ENCODE measurements at regions not wholly inside any gene's neighbourhood (a gene's known extent, or its start where the extent isn't known, plus 50 kb on each side); places are given as distances from the start of the nearest gene placed in this dataset.
A peak's percentile ranks its signal among the peaks of the same experiment; 100 is the strongest.

DNA sequence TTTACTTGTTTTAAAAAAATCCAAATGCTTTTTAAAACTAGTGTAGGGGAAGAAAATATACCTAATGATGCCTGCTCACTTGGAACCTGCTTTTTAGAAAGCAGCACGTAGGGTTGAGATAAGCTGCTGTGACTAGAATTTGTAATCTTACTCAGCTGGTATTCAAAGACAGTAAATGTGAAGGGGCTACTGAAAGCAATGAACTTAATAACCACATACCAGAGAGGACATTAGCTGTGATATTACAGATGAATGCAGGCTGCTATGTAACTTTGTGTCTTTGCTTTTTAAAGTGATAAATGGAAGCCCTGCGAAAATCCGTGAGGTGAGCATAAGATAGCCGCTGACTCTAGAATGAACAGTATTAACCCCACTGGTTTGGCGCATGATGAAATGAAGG lies 124.1 kb downstream of the TRIML1 start:
- Mint-ChIP-seq H3K9me3 (ENCODE audit: low read depth) (peaks cover 6% of the 10 kb centered on the region), H3K36me3 (ENCODE audit: insufficient read depth) (no peaks in the 10 kb centered on the region), H3K27me3 (no peaks in the 10 kb centered on the region), H3K4me3 (ENCODE audit: low read depth) (no peak overlapping the region), H3K27ac (no peak overlapping the region), H3K4me1 (ENCODE audit: low read depth) (peaks cover 6% of the 10 kb centered on the region)
- no peak for DNase-seq (ENCODE audit: low spot score, unreplicated experiment)
- TF ChIP-seq, protein P1, sequence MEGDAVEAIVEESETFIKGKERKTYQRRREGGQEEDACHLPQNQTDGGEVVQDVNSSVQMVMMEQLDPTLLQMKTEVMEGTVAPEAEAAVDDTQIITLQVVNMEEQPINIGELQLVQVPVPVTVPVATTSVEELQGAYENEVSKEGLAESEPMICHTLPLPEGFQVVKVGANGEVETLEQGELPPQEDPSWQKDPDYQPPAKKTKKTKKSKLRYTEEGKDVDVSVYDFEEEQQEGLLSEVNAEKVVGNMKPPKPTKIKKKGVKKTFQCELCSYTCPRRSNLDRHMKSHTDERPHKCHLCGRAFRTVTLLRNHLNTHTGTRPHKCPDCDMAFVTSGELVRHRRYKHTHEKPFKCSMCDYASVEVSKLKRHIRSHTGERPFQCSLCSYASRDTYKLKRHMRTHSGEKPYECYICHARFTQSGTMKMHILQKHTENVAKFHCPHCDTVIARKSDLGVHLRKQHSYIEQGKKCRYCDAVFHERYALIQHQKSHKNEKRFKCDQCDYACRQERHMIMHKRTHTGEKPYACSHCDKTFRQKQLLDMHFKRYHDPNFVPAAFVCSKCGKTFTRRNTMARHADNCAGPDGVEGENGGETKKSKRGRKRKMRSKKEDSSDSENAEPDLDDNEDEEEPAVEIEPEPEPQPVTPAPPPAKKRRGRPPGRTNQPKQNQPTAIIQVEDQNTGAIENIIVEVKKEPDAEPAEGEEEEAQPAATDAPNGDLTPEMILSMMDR (IDR thresholded peaks at IDR 0.05; ENCODE audit: unreplicated experiment) = no peak

GRCh38 chr4:188266386-188266785 lies 127.1 kb downstream of the TRIML1 start:
- no peak for DNase-seq (ENCODE audit: low spot score, unreplicated experiment)
- Mint-ChIP-seq H3K27ac (no peak overlapping the region), H3K4me3 (ENCODE audit: low read depth) (no peak overlapping the region), H3K27me3 (no peaks in the 10 kb centered on the region), H3K9me3 (ENCODE audit: low read depth) (peaks cover 3% of the 10 kb centered on the region), H3K4me1 (ENCODE audit: low read depth) (peaks cover 6% of the 10 kb centered on the region), H3K36me3 (ENCODE audit: insufficient read depth) (no peaks in the 10 kb centered on the region)
- TF ChIP-seq, protein P1 (IDR thresholded peaks at IDR 0.05; ENCODE audit: unreplicated experiment) = no peak

DNA sequence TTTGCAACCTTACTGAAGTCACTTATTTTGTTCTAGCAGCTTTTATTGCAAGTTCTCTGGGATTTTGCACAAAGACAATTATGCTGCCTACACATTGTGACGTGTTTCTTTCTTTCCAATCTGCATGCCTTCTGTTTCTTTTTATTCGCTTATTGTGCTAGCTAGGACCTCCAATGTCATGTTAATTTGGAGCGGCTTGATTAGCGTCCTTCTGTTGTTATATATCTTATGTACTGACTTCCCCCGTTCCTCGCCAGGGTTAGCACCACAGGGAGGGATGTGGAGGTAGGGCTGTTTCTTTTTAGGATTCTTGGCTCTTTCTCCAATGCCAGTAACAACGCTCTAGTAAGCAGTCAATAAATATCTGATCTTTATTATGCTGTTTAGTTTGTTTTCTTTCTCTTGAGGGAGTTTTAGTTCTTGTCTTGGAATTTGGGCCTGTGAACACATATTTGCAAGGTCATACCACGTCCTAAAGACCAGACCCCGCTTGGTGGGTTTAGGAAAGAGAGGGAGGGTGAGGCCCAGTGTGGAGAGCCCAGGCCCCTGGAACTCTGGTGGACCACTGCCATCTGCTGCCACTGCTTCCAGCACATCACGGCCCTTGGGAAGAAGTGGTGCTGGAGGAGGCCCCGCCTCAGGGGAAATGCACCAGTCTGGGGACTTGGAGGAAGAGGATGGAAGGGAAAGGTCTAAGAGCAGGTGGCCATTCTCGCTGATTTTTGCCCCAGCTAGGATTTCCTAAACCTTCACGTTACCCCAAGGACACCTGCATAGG lies 129.1 kb downstream of the TRIML1 start:
- DNase-seq (ENCODE audit: low spot score, unreplicated experiment) = no peak
- Mint-ChIP-seq H3K4me3 (ENCODE audit: low read depth) (no peak overlapping the region), H3K4me1 (ENCODE audit: low read depth) (peaks cover 6% of the 10 kb centered on the region), H3K36me3 (ENCODE audit: insufficient read depth) (no peaks in the 10 kb centered on the region), H3K27ac (no peak overlapping the region), H3K9me3 (ENCODE audit: low read depth) (peaks cover 3% of the 10 kb centered on the region), H3K27me3 (no peaks in the 10 kb centered on the region)
- TF ChIP-seq, protein P1 (IDR thresholded peaks at IDR 0.05; ENCODE audit: unreplicated experiment) = no peak

GRCh38 chr4:188270273-188271069 lies 131.2 kb downstream of the TRIML1 start:
- Mint-ChIP-seq H3K4me1 (ENCODE audit: low read depth) (peaks cover 6% of the 10 kb centered on the region), H3K27me3 (no peaks in the 10 kb centered on the region), H3K36me3 (ENCODE audit: insufficient read depth) (no peaks in the 10 kb centered on the region), H3K9me3 (ENCODE audit: low read depth) (no peaks in the 10 kb centered on the region), H3K4me3 (ENCODE audit: low read depth) (no peak overlapping the region), H3K27ac (peak overlapping the region; percentile 56)
- TF ChIP-seq, protein P1 (IDR thresholded peaks at IDR 0.05; ENCODE audit: unreplicated experiment) = no peak
- no peak for DNase-seq (ENCODE audit: low spot score, unreplicated experiment)

DNA sequence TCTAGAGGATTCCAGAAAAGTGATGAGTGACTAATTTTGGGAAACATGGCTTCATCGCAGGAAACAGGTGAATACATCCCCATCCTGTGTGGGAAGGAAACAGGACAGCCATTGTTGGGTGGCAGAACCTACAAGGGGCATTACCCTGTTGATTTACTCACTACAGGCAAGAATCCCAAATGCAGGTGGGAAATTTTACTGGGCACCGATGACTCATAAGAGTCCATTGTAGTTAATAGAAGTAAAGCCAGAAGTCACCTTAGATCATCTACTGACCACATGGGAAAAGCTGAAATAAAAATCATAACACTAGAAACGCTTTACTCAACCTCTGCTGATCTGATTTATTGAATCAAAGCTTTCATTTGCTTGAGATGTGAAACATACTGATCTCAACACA lies 136.4 kb downstream of the TRIML1 start:
- DNase-seq (ENCODE audit: low spot score, unreplicated experiment) = no peak
- no peak overlapping the region for H3K4me3 Mint-ChIP-seq (ENCODE audit: low read depth)
- peaks cover 3% of the 10 kb centered on the region for H3K27me3 Mint-ChIP-seq
- no peaks in the 10 kb centered on the region for H3K9me3 Mint-ChIP-seq (ENCODE audit: low read depth)
- no peaks in the 10 kb centered on the region for H3K36me3 Mint-ChIP-seq (ENCODE audit: insufficient read depth)
- H3K4me1 Mint-ChIP-seq (ENCODE audit: low read depth) = no peaks in the 10 kb centered on the region
- TF ChIP-seq, protein P1 (IDR thresholded peaks at IDR 0.05; ENCODE audit: unreplicated experiment) = no peak
- H3K27ac Mint-ChIP-seq = no peak overlapping the region
